Testis (tissue), 2 donors: ENCODE measurements at regions not wholly inside any gene's neighbourhood (a gene's known extent, or its start where the extent isn't known, plus 50 kb on each side); places are given as distances from the start of the nearest gene placed in this dataset.

Experiments
- DNase-seq: peaks from one replicate; pipeline ENCODE4 v3.0.0-alpha.2; 2019
- H3K27ac ChIP-seq, 2 donors: fragments of 200-600 bp; sonication (generic); one replicate each; pipeline ENCODE4 v1.5.1; 2019
- H3K27me3 ChIP-seq: fragments of 200-600 bp; sonication (generic); one replicate; pipeline ENCODE4 v1.5.1; 2019
- H3K36me3 ChIP-seq: fragments of 200-600 bp; sonication (generic); one replicate; pipeline ENCODE4 v1.5.1; 2017; ENCODE audit warnings: low read depth; ENCODE audit errors: missing control alignments
- H3K4me1 ChIP-seq: fragments of 200-600 bp; sonication (generic); one replicate; pipeline ENCODE4 v1.5.1; 2019
- H3K4me3 ChIP-seq, 2 donors: fragments of 200-600 bp; sonication (generic); one replicate each; pipeline ENCODE4 v1.5.1; 2017 to 2019
- H3K9me3 ChIP-seq: fragments of 200-600 bp; sonication (generic); one replicate; pipeline ENCODE4 v1.5.1; 2017
- CTCF ChIP-seq, 3 experiments: fragments of 450-650 bp in 2 of 3; fragments of 200-600 bp in 1 of 3; sonication (generic) in 1 of 3; IDR thresholded peaks; one replicate each; pipeline ENCODE4 v1.5.1; 2016 to 2019; ENCODE audit warnings: antibody characterized with exemption in 3 of 3, mild to moderate bottlenecking in 2 of 3, moderate library complexity in 1 of 3
- POLR2A ChIP-seq: fragments of 450-650 bp; IDR thresholded peaks from one replicate; pipeline ENCODE4 v1.6.1; 2017; ENCODE audit warnings: antibody characterized with exemption, mild to moderate bottlenecking, moderate library complexity
- WGBS, 2 donors: methylation state at CpG; one replicate each; pipeline ENCODE4 v1.1.5; 2018; 5-methylcytosine and 5-hydroxymethylcytosine counted together
- intact Hi-C: fragments of 100-400 bp; cut with DNase I; formaldehyde crosslinking; loops from one replicate; pipeline ENCODE4 v1.15.1; 2023; ENCODE audit warnings: low total_unique reads

- H3K4me1 ChIP-seq, result no peaks in the 10 kb centered on the region
- no peak for DNase-seq
- no peaks in the 10 kb centered on the region for H3K9me3 ChIP-seq
- H3K27ac ChIP-seq, result no peak overlapping the region
- intact Hi-C loops, result no loop called here
- WGBS, 2 donors, result 71 to 72% methylated on average over 5 of the region's 5 CpGs
- TF ChIP-seq POLR2A (no peak), CTCF (IDR thresholded peaks at IDR 0.05) (no peak)
- no peak overlapping the region for H3K4me3 ChIP-seq
- no peaks in the 10 kb centered on the region for H3K36me3 ChIP-seq
- no peaks in the 10 kb centered on the region for H3K27me3 ChIP-seq
These were observed 71.6 kb upstream of the GAREM1 start for GRCh38 chr18:32542221-32542798.

- no peak for DNase-seq
- Histone ChIP-seq H3K4me3 (no peak overlapping the region), H3K27me3 (no peaks in the 10 kb centered on the region), H3K4me1 (no peaks in the 10 kb centered on the region), H3K9me3 (no peaks in the 10 kb centered on the region), H3K36me3 (no peaks in the 10 kb centered on the region), H3K27ac (no peak overlapping the region)
- TF ChIP-seq CTCF (IDR thresholded peaks at IDR 0.05) (no peak), POLR2A (no peak)
- intact Hi-C loops, result no loop called here
- 73 to 84% methylated on average over 3 of the region's 3 CpGs for WGBS, 2 donors
These were observed 60.4 kb upstream of the GAREM1 start for GRCh38 chr18:32530947-32531651.

- H3K4me1 ChIP-seq, result no peaks in the 10 kb centered on the region
- no peaks in the 10 kb centered on the region for H3K27me3 ChIP-seq
- TF ChIP-seq POLR2A, result no peak
- no peak for TF ChIP-seq CTCF (IDR thresholded peaks at IDR 0.05)
- no peak for DNase-seq
- 85 to 90% methylated on average over 3 of the region's 3 CpGs for WGBS, 2 donors
- no peaks in the 10 kb centered on the region for H3K36me3 ChIP-seq
- no peak overlapping the region for H3K27ac ChIP-seq
- H3K9me3 ChIP-seq, result no peaks in the 10 kb centered on the region
- H3K4me3 ChIP-seq, result no peak overlapping the region
- intact Hi-C loops, result no loop called here
These were observed 59.2 kb upstream of the GAREM1 start for GRCh38 chr18:32529722-32530420.

- no peak overlapping the region for H3K27ac ChIP-seq
These were observed 50.1 kb upstream of the GAREM1 start for GRCh38 chr18:32520771-32521170.

More at GRCh38 chr18:32520771-32521170, 50.1 kb upstream of the GAREM1 start:
- intact Hi-C loops, result no loop called here
- Histone ChIP-seq H3K4me1 (no peaks in the 10 kb centered on the region), H3K36me3 (no peaks in the 10 kb centered on the region), H3K9me3 (no peaks in the 10 kb centered on the region), H3K27me3 (no peaks in the 10 kb centered on the region), H3K4me3 (no peak overlapping the region)
- TF ChIP-seq POLR2A, result no peak
- no peak for TF ChIP-seq CTCF (IDR thresholded peaks at IDR 0.05)
- 81 to 83% methylated on average over 4 of the region's 4 CpGs for WGBS, 2 donors
- no peak for DNase-seq
